ENCODE measurements at regions not wholly inside any gene's neighbourhood (a gene's known extent, or its start where the extent isn't known, plus 50 kb on each side); places are given as distances from the start of the nearest gene placed in this dataset.

GRCh38 chr22:48425091-48425506, 1402.6 kb downstream of the BRD1 start:
- H2BK5ac ChIP-seq (ENCODE audit: low read depth, low read length, poor library complexity, severe bottlenecking), result no peak overlapping the region
- intact Hi-C loops (cut with micrococcal nuclease) (no loop called here), in situ Hi-C loops (cut with MboI; ENCODE audit: low sequenced_read_pairs) (no loop called here), dilution Hi-C loops (cut with HindIII; ENCODE audit: low sequenced_read_pairs, unreplicated experiment) (no loop called here)
- no peak overlapping the region for H3K14ac ChIP-seq (replicated peaks; ENCODE audit: low read depth, low read length)
- H3K56ac ChIP-seq (ENCODE audit: extremely low read depth, insufficient read depth, low read length), result no peak overlapping the region
- ChIA-PET CTCF (no interaction called here), POLR2A (ENCODE audit: unreplicated experiment) (no interaction called here)
- H3K27ac ChIP-seq (ENCODE audit: insufficient read depth, low read length), result no peak overlapping the region
- BruUV-seq (replicated peaks), result no TSS peak
- peaks cover 65% of the 10 kb centered on the region for H3K9me3 ChIP-seq (ENCODE audit: control insufficient read depth, insufficient read depth, low read length)
- no peak overlapping the region for H3K9ac ChIP-seq (ENCODE audit: low read depth, low read length)
- DNase-seq, result no peak
- no peak overlapping the region for H2AK9ac ChIP-seq (replicated peaks; ENCODE audit: low read depth, low read length, poor library complexity)
- H3K27me3 ChIP-seq (ENCODE audit: control insufficient read depth, insufficient read depth, low read length), result no peaks in the 10 kb centered on the region
- H2BK120ac ChIP-seq (ENCODE audit: low read depth, low read length), result no peak overlapping the region
- H2AK5ac ChIP-seq (ENCODE audit: low read depth, low read length), result no peak overlapping the region
- ATAC-seq (ENCODE audit: low read depth), result no peak
- no peak overlapping the region for H2BK20ac ChIP-seq (ENCODE audit: low read depth, low read length)
- no peaks in the 10 kb centered on the region for H4K20me1 ChIP-seq (ENCODE audit: insufficient read depth, low read length)
- no peak overlapping the region for H3K23ac ChIP-seq (ENCODE audit: low read depth, low read length)
- H2AFZ ChIP-seq (replicated peaks; ENCODE audit: low read length, poor library complexity), result no peak overlapping the region
- no peaks in the 10 kb centered on the region for H3K9me1 ChIP-seq (ENCODE audit: insufficient read depth, low read length)
- no peaks in the 10 kb centered on the region for H3K4me1 ChIP-seq (ENCODE audit: control insufficient read depth, insufficient read depth, low read length)
- TF ChIP-seq POLR2A (IDR thresholded peaks at IDR 0.05; ENCODE audit: low read depth, low read length), result no peak
- TF ChIP-seq BHLHE40 (IDR thresholded peaks at IDR 0.05; ENCODE audit: low read depth, low read length), result no peak
- TF ChIP-seq NFE2L2 (IDR thresholded peaks at IDR 0.05; ENCODE audit: low read depth, low read length), result no peak
- no peak for TF ChIP-seq MAZ (IDR thresholded peaks at IDR 0.05; ENCODE audit: borderline replicate concordance, low read depth, low read length)
- TF ChIP-seq CHD1 (IDR thresholded peaks at IDR 0.05; ENCODE audit: low read depth, low read length), result no peak
- TF ChIP-seq CEBPB (IDR thresholded peaks at IDR 0.05; ENCODE audit: low read depth, low read length), result no peak
- TF ChIP-seq, protein P1, sequence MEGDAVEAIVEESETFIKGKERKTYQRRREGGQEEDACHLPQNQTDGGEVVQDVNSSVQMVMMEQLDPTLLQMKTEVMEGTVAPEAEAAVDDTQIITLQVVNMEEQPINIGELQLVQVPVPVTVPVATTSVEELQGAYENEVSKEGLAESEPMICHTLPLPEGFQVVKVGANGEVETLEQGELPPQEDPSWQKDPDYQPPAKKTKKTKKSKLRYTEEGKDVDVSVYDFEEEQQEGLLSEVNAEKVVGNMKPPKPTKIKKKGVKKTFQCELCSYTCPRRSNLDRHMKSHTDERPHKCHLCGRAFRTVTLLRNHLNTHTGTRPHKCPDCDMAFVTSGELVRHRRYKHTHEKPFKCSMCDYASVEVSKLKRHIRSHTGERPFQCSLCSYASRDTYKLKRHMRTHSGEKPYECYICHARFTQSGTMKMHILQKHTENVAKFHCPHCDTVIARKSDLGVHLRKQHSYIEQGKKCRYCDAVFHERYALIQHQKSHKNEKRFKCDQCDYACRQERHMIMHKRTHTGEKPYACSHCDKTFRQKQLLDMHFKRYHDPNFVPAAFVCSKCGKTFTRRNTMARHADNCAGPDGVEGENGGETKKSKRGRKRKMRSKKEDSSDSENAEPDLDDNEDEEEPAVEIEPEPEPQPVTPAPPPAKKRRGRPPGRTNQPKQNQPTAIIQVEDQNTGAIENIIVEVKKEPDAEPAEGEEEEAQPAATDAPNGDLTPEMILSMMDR (conservative IDR thresholded peaks at IDR 0.05; ENCODE audit: low read depth, low read length), result no peak
- H2BK15ac ChIP-seq (ENCODE audit: low read depth, low read length), result no peak overlapping the region
- H3K79me1 ChIP-seq (ENCODE audit: low read depth in 1 of 2, low read length in 2 of 2), result no peaks in the 10 kb centered on the region
- no peak overlapping the region for H3K4me2 ChIP-seq (ENCODE audit: low read depth, low read length)
- no peak overlapping the region for H3K4ac ChIP-seq (ENCODE audit: low read depth, low read length)
- no peaks in the 10 kb centered on the region for H3K36me3 ChIP-seq (ENCODE audit: control insufficient read depth, insufficient read depth, low read length)
- no peak overlapping the region for H4K8ac ChIP-seq (ENCODE audit: low read depth in 2 of 2, low read length in 2 of 2)
- H4K5ac ChIP-seq (ENCODE audit: low read depth, low read length), result no peak overlapping the region
- H4K91ac ChIP-seq (ENCODE audit: insufficient read depth, low read depth, low read length), result no peak overlapping the region
- 75% methylated on average over 4 of the region's 15 CpGs; no CpG with 5 or more reads in 1 of the 2 experiments for WGBS, 2 experiments (ENCODE audit: extremely low coverage in 2 of 2, insufficient read length in 1 of 2)
- H3K4me3 ChIP-seq (ENCODE audit: insufficient read depth, low read depth, low read length), result no peak overlapping the region
- H3K18ac ChIP-seq (ENCODE audit: low read depth, low read length), result no peak overlapping the region

Measured in IMR-90 (cell line).